Spinal cord (tissue), 10 donors: ENCODE measurements at regions not wholly inside any gene's neighbourhood (a gene's known extent, or its start where the extent isn't known, plus 50 kb on each side); places are given as distances from the start of the nearest gene placed in this dataset. TPM values are rescaled to one million over a fixed set of nuclear protein-coding genes. Genes with fewer than 3 reads are reported as not detected.
A peak's percentile ranks its signal among the peaks of the same experiment; 100 is the strongest.

Experiments
- DNase-seq, 6 donors: peaks; one replicate each; pipeline versions ENCODE4 v3.0.0 to v3.0.0-alpha.2; 2013 to 2015; ENCODE audit warnings: low spot score in 6 of 6, low read depth in 4 of 6
- H3K27ac ChIP-seq: one replicate; pipeline ENCODE4 v1.5.1; 2013; ENCODE audit warnings: low read depth, low read length, control low read depth
- H3K27me3 ChIP-seq: one replicate; pipeline ENCODE4 v1.6.1; 2013; ENCODE audit warnings: low read length; ENCODE audit not compliant: control insufficient read depth, insufficient read depth
- H3K36me3 ChIP-seq: one replicate; pipeline ENCODE4 v1.6.1; 2013; ENCODE audit warnings: low read length; ENCODE audit not compliant: control insufficient read depth, insufficient read depth
- H3K4me1 ChIP-seq: one replicate; pipeline ENCODE4 v1.6.1; 2013; ENCODE audit warnings: low read length; ENCODE audit not compliant: control insufficient read depth, insufficient read depth
- H3K4me3 ChIP-seq: one replicate; pipeline ENCODE4 v1.5.1; 2013; ENCODE audit warnings: low read depth, low read length, control low read depth
- H3K9me3 ChIP-seq: one replicate; pipeline ENCODE4 v1.6.1; 2013; ENCODE audit warnings: low read length; ENCODE audit not compliant: control insufficient read depth, insufficient read depth
- WGBS: methylation state at CpG from one replicate; pipeline ENCODE4 v1.1.5; 2013; ENCODE audit warnings: missing lambda C conversion rate; ENCODE audit not compliant: insufficient coverage; 5-methylcytosine and 5-hydroxymethylcytosine counted together
- small RNA-seq: library from RNA; depleted of rRNA; stranded (forward); fragments of <200 nt; gene quantifications from one replicate; pipeline ENCODE3, GENCODE V24; 2014; ENCODE audit warnings: low replicate concordance
- donor health status: healthy.

DNA sequence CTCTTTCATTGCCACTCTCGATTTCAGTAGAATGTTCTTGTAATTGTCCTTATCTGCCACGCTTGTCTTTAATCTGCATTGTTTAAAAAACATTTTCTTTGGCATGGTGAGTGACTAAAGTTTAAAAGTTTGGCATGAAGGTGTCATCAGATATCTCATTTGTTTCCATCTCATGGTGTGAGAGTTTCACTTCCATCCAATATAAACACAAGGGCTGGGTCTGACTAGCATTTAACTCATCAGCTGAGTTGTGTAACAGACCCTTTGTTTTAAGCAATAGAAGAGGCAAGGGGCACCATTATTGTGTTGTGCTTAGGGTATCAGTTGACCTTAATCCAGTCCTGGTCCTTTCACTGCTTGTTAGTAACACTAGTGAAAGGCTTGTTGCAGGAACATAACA, 49.9 kb upstream of the IL12A start:
- DNase-seq, result no peak
- Histone ChIP-seq H3K9me3 (peaks cover 4% of the 10 kb centered on the region), H3K4me3 (no peak overlapping the region), H3K36me3 (no peaks in the 10 kb centered on the region), H3K4me1 (no peaks in the 10 kb centered on the region), H3K27ac (no peak overlapping the region), H3K27me3 (no peaks in the 10 kb centered on the region)
- WGBS, result no CpG with 5 or more reads among the region's 2 CpGs

Small RNA genes in the stretch of these regions (small RNA-seq; reads per million reads assigned to genes)
- gene MIR3919 (0.26 reads per million, percentile 20 among the genes with 10 or more reads in this experiment), gene RNU2-31P (not detected)
